Pancreas (tissue), 10 donors: ENCODE measurements at regions not wholly inside any gene's neighbourhood (a gene's known extent, or its start where the extent isn't known, plus 50 kb on each side); places are given as distances from the start of the nearest gene placed in this dataset.

Source experiments
- ATAC-seq, 4 donors: fragments of 200-7000 bp; cut with Tn5 transposase; one replicate each; pipeline versions ENCODE4 v1.8.0 to v1.9.1; 2020; ENCODE audit warnings: mild to moderate bottlenecking in 4 of 4, moderate library complexity in 4 of 4
- DNase-seq, 6 donors: peaks; one replicate each; pipeline ENCODE4 v3.0.0-alpha.2; 2020
- FAIRE-seq: peaks from 2 replicates; lab custom pipeline; 2012; peaks lifted over from hg19 to GRCh38; lab: Jason Lieb, UNC
- H3K27ac ChIP-seq, 4 donors: fragments of 200-600 bp; sonication (generic); 1 replicate in 3 of 4; 2 replicates in 1 of 4; pipeline versions ENCODE4 v1.5.0 to v1.8.0; 2020
- H3K27me3 ChIP-seq, 4 donors: fragments of 200-600 bp; one replicate each; pipeline ENCODE4 v1.8.0; 2021
- H3K36me3 ChIP-seq, 3 donors: fragments of 200-600 bp; sonication (generic) in 1 of 3; one replicate each; pipeline versions ENCODE4 v1.5.0 to v1.8.0; 2020 to 2021
- H3K4me1 ChIP-seq, 3 donors: fragments of 200-600 bp; one replicate each; pipeline ENCODE4 v1.8.0; 2021
- H3K4me3 ChIP-seq, 4 donors: fragments of 200-600 bp; sonication (generic) in 2 of 4; one replicate each; pipeline versions ENCODE4 v1.5.0 to v1.8.0; 2020 to 2021
- H3K9me3 ChIP-seq, 4 donors: fragments of 200-600 bp; one replicate each; pipeline ENCODE4 v1.8.0; 2021
- CTCF ChIP-seq, 4 donors: fragments of 200-600 bp; sonication (generic) in 3 of 4; IDR thresholded peaks; one replicate each; pipeline versions ENCODE4 v1.5.0 to v1.8.0; 2021; ENCODE audit warnings: antibody characterized with exemption in 4 of 4
- WGBS, 2 donors: extraction: QIAGEN DNeasy Blood & Tissue Kit; methylation state at CpG; one replicate each; pipeline ENCODE4 v1.1.7; 2013; 5-methylcytosine and 5-hydroxymethylcytosine counted together
- intact Hi-C, 3 donors: fragments of 100-400 bp; cut with DNase I; formaldehyde crosslinking; loops; one replicate each; pipeline versions ENCODE4 v1.11.1 to v1.14.2; 2022
- donor health status: healthy with polysubstance abuse.
- donor health status: DM: no; HTN: no; CAD: no; lungs with moderate emphysema.
- donor health status: DM: no; HTN: no; CAD: no.
- donor health status: control.
- donor health status: control.
- donor health status: Bipolar disorder and iron deficiency.
- donor health status: DM: yes; HTN: yes; CAD: no.
- donor health status: DM: no; HTN: no; CAD: no.
- donor health status: DM: no; HTN: no; CAD: no.
- donor health status: DM: yes; HTN: yes; CAD: no.

GRCh38 chr7:41037691-41038090, 665.2 kb downstream of the INHBA start:
- DNase-seq (no peak), FAIRE-seq (no peak), ATAC-seq (no peak)
- no peaks in the 10 kb centered on the region for H3K36me3 ChIP-seq
- TF ChIP-seq CTCF (IDR thresholded peaks at IDR 0.05): no peak
- 71 to 80% methylated on average over 5 of the region's 5 CpGs for WGBS, 2 donors
- no peak overlapping the region for H3K4me3 ChIP-seq
- H3K27ac ChIP-seq: no peak overlapping the region
- H3K9me3 ChIP-seq: no peaks in the 10 kb centered on the region
- no peaks in the 10 kb centered on the region for H3K4me1 ChIP-seq
- intact Hi-C loops: no loop called here
- H3K27me3 ChIP-seq: no peaks in the 10 kb centered on the region

- ATAC-seq (no peak), DNase-seq (no peak), FAIRE-seq (no peak)
- H3K9me3 ChIP-seq: no peaks in the 10 kb centered on the region
- H3K36me3 ChIP-seq: no peaks in the 10 kb centered on the region
- H3K27ac ChIP-seq: no peak overlapping the region
- no peaks in the 10 kb centered on the region for H3K4me1 ChIP-seq
- H3K27me3 ChIP-seq: no peaks in the 10 kb centered on the region
- TF ChIP-seq CTCF (IDR thresholded peaks at IDR 0.05): no peak
- 48 to 51% methylated on average over 4 of the region's 4 CpGs for WGBS, 2 donors
- H3K4me3 ChIP-seq: no peak overlapping the region
- intact Hi-C loops: no loop called here
Measured at GRCh38 chr7:41035794-41036193, 667.1 kb downstream of the INHBA start.

GRCh38 chr7:41033500-41033899, 669.4 kb downstream of the INHBA start:
- Histone ChIP-seq H3K4me1 (no peaks in the 10 kb centered on the region), H3K4me3 (no peak overlapping the region), H3K9me3 (no peaks in the 10 kb centered on the region), H3K27ac (no peak overlapping the region), H3K27me3 (no peaks in the 10 kb centered on the region), H3K36me3 (no peaks in the 10 kb centered on the region)
- DNase-seq (no peak), ATAC-seq (no peak), FAIRE-seq (no peak)
- no peak for TF ChIP-seq CTCF (IDR thresholded peaks at IDR 0.05)
- intact Hi-C loops: no loop called here
- 54 to 61% methylated on average over 1 of the region's 1 CpG for WGBS, 2 donors

- Histone ChIP-seq H3K9me3 (no peaks in the 10 kb centered on the region), H3K27ac (no peak overlapping the region), H3K27me3 (no peaks in the 10 kb centered on the region), H3K4me1 (no peaks in the 10 kb centered on the region), H3K36me3 (no peaks in the 10 kb centered on the region), H3K4me3 (no peak overlapping the region)
- no peak for TF ChIP-seq CTCF (IDR thresholded peaks at IDR 0.05)
- DNase-seq (no peak), ATAC-seq (no peak), FAIRE-seq (no peak)
- intact Hi-C loops: no loop called here
- 19 to 20% methylated on average over 5 of the region's 5 CpGs for WGBS, 2 donors
Measured at GRCh38 chr7:41030673-41031072, 672.2 kb downstream of the INHBA start.

DNA sequence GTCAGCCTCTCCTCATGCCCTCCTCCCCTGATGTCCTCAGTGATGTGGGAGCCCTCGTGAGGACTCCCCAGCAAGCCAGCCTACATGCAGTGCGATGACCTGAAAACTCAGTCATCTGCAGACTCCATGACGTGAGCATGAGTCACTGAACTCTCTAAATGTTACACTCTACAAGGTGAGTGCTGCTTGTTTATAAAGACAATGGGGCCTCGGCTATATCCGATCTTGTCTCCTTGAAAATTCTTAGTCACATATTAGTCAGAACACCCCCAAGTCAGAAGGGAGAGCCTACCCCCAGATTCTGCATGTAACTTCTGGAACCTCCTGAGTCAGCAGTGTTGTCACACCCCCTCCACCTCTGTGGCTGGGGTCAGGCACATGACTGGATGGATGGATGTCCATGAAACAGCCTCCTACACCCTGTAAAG, 673.8 kb downstream of the INHBA start:
- ATAC-seq (peak in 2 of 4 donors; percentile 15 to 41), FAIRE-seq (no peak), DNase-seq (no peak)
- Histone ChIP-seq H3K4me1 (no peaks in the 10 kb centered on the region), H3K27ac (no peak overlapping the region), H3K36me3 (no peaks in the 10 kb centered on the region), H3K4me3 (no peak overlapping the region), H3K27me3 (no peaks in the 10 kb centered on the region), H3K9me3 (no peaks in the 10 kb centered on the region)
- WGBS, 2 donors: 58 to 80% methylated on average over 5 of the region's 5 CpGs
- intact Hi-C loops: no loop called here
- no peak for TF ChIP-seq CTCF (IDR thresholded peaks at IDR 0.05)
